PC-3 (cell line): ENCODE measurements at regions not wholly inside any gene's neighbourhood (a gene's known extent, or its start where the extent isn't known, plus 50 kb on each side); places are given as distances from the start of the nearest gene placed in this dataset.

ENCODE experiments used
- ATAC-seq: fragments of 200-7000 bp; cut with Tn5 transposase; 2 replicates; pipeline ENCODE4 v1.9.1; 2020; ENCODE audit warnings: mild to moderate bottlenecking, moderate library complexity
- BruUV-seq: library from RNA; stranded (reverse); fragments of 400-500 nt; replicated peaks from 2 replicates; lab custom pipeline; 2021; lab: Mats Ljungman, UMichigan
- CTCF ChIA-PET: fragments of 300-600 bp; sonication (Branson Sonifier 250); formaldehyde crosslinking; loops from one replicate; lab custom pipeline; 2022; ENCODE audit warnings: antibody characterized with exemption; lab: Charles Lee
- POLR2A ChIA-PET: fragments of 300-600 bp; sonication (Branson Sonifier 250); formaldehyde crosslinking; loops from one replicate; lab custom pipeline; 2022; ENCODE audit warnings: antibody characterized with exemption; ENCODE audit not compliant: unreplicated experiment; lab: Charles Lee
- DNase-seq: peaks from one replicate; pipeline ENCODE4 v3.0.0-alpha.2; 2015
- H2AFZ ChIP-seq: fragments of 300-600 bp; sonication (generic); 2 replicates; pipeline ENCODE4 v1.6.0; 2016; ENCODE audit warnings: antibody characterized with exemption, low read length
- H3F3A ChIP-seq: fragments of 300-600 bp; sonication (generic); one replicate; pipeline ENCODE4 v1.6.0; 2017; ENCODE audit warnings: antibody characterized with exemption, low read length, control low read depth, mild to moderate bottlenecking; ENCODE audit not compliant: unreplicated experiment
- H3K27ac ChIP-seq: fragments of 300-600 bp; sonication (generic); 2 replicates; pipeline ENCODE4 v1.5.1; 2016; ENCODE audit warnings: mild to moderate bottlenecking, low read length
- H3K27me3 ChIP-seq: fragments of 300-600 bp; sonication (generic); 2 replicates; pipeline ENCODE4 v1.6.1; 2016; ENCODE audit warnings: low read length, mixed read lengths
- H3K36me3 ChIP-seq: fragments of 300-600 bp; sonication (generic); 2 replicates; pipeline ENCODE4 v1.6.1; 2016; ENCODE audit warnings: low read depth, mixed run types, low read length, mixed read lengths
- H3K4me1 ChIP-seq: fragments of 300-600 bp; sonication (generic); 2 replicates; pipeline ENCODE4 v1.5.1; 2016; ENCODE audit warnings: low read length; ENCODE audit not compliant: insufficient read depth
- H3K4me2 ChIP-seq: fragments of 300-600 bp; sonication (generic); 2 replicates; pipeline ENCODE4 v1.6.0; 2016; ENCODE audit warnings: low read length
- H3K4me3 ChIP-seq: fragments of 300-600 bp; sonication (generic); 2 replicates; pipeline ENCODE4 v1.5.1; 2016; ENCODE audit warnings: mild to moderate bottlenecking, low read length, mixed read lengths
- H3K79me2 ChIP-seq: fragments of 300-600 bp; sonication (generic); 2 replicates; pipeline ENCODE4 v1.6.1; 2017; ENCODE audit warnings: low read length, mixed read lengths
- H3K9ac ChIP-seq: fragments of 300-600 bp; sonication (generic); 2 replicates; pipeline ENCODE4 v1.6.0; 2016; ENCODE audit warnings: mild to moderate bottlenecking, low read length
- H3K9me2 ChIP-seq: fragments of 300-600 bp; sonication (generic); replicated peaks from 2 replicates; pipeline ENCODE4 v1.6.1; 2016; ENCODE audit warnings: mixed run types, low read length, mixed read lengths
- H3K9me3 ChIP-seq: fragments of 300-600 bp; sonication (generic); 2 replicates; pipeline ENCODE4 v1.6.1; 2016; ENCODE audit warnings: low read length, mixed read lengths
- H4K20me1 ChIP-seq: fragments of 300-600 bp; sonication (generic); 2 replicates; pipeline ENCODE4 v1.6.1; 2016; ENCODE audit warnings: low read length, mixed read lengths
- EZH2 ChIP-seq: fragments of 300-600 bp; sonication (generic); IDR thresholded peaks from one replicate; pipeline ENCODE4 v1.6.1; 2017; ENCODE audit warnings: antibody characterized with exemption, mild to moderate bottlenecking, low read length; ENCODE audit not compliant: unreplicated experiment
- EZH2phosphoT487 ChIP-seq: fragments of 300-600 bp; sonication (generic); IDR thresholded peaks from 2 replicates; pipeline ENCODE4 v1.6.1; 2018; ENCODE audit warnings: mild to moderate bottlenecking, antibody characterized with exemption, low read length, borderline replicate concordance
- intact Hi-C: fragments of 100-400 bp; cut with micrococcal nuclease; formaldehyde crosslinking; loops from 2 replicates; pipeline ENCODE4 v1.9.0; 2023
- TF ChIP-seq, protein P1 (sequence below): fragments of 300-600 bp; sonication (generic); conservative IDR thresholded peaks from 2 replicates; pipeline ENCODE4 v1.5.1; 2017; ENCODE audit warnings: antibody characterized with exemption, low read depth, mild to moderate bottlenecking, low read length

DNA sequence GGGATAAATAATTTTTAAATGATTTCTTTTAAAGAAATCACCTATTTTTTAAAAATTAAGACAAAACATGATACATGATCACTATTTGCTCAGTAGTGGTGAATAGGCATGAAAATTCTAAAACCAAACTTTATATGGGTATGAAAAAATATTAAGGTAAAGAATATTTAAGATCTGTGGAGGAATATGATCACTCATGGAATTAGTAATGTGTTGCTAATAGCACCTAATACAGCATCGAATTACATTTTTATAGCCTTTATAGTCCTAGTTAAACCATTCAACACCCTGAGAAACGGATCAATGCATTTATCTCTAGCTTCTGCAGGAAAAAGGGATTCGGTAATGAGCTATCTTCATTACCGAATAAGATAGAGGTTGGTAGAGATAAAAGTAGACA is 373.9 kb downstream of the LRRIQ3 start:
- BruUV-seq: no TSS peak
- H3K27ac ChIP-seq: no peak overlapping the region
- CTCF ChIA-PET: interaction anchor here (0.8 kb wide), 1 partner anchor 1884 kb away, joined by 6 read pairs; no protein-coding TSS in a partner anchor
- no peaks in the 10 kb centered on the region for H3K79me2 ChIP-seq
- H3K27me3 ChIP-seq: no peaks in the 10 kb centered on the region
- DNase-seq (peak; percentile 47), ATAC-seq (peak; percentile 24)
- H3K36me3 ChIP-seq: no peaks in the 10 kb centered on the region
- H4K20me1 ChIP-seq: no peaks in the 10 kb centered on the region
- peaks cover 8% of the 10 kb centered on the region for H3K4me1 ChIP-seq
- intact Hi-C loops: no loop called here
- no peak overlapping the region for H3K9ac ChIP-seq
- H3K9me3 ChIP-seq: no peaks in the 10 kb centered on the region
- no peaks in the 10 kb centered on the region for H3F3A ChIP-seq
- H3K4me3 ChIP-seq: no peak overlapping the region
- no peak for TF ChIP-seq EZH2phosphoT487
- TF ChIP-seq, protein P1, sequence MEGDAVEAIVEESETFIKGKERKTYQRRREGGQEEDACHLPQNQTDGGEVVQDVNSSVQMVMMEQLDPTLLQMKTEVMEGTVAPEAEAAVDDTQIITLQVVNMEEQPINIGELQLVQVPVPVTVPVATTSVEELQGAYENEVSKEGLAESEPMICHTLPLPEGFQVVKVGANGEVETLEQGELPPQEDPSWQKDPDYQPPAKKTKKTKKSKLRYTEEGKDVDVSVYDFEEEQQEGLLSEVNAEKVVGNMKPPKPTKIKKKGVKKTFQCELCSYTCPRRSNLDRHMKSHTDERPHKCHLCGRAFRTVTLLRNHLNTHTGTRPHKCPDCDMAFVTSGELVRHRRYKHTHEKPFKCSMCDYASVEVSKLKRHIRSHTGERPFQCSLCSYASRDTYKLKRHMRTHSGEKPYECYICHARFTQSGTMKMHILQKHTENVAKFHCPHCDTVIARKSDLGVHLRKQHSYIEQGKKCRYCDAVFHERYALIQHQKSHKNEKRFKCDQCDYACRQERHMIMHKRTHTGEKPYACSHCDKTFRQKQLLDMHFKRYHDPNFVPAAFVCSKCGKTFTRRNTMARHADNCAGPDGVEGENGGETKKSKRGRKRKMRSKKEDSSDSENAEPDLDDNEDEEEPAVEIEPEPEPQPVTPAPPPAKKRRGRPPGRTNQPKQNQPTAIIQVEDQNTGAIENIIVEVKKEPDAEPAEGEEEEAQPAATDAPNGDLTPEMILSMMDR: no peak
- no peak for TF ChIP-seq EZH2
- no peak overlapping the region for H2AFZ ChIP-seq
- POLR2A ChIA-PET: no interaction called here
- H3K9me2 ChIP-seq: no peaks in the 10 kb centered on the region
- peak overlapping the region; percentile 8; the same call in 1 of the 2 replicates for H3K4me2 ChIP-seq

DNA sequence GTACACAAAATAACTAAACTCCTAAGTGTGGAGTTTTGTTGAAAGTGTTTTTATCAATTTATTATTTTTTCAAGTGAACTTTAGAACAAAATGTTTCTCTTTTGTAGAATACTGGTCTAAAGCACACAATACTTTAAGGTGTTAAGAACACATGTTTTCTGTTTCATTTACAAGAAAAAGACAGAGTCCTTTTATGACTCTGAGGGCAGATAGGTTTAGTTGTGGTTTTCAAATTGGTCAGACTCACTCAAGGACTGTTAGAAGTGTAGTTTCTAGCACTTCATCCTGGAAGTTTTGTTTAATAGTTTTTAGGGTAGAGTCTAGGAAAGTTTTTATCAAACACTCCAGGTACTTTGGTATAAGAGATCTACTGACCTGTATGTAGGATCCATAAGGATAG is 376.5 kb downstream of the LRRIQ3 start:
- BruUV-seq: no TSS peak
- no peak overlapping the region for H3K27ac ChIP-seq
- H4K20me1 ChIP-seq: no peaks in the 10 kb centered on the region
- no peak overlapping the region for H3K4me2 ChIP-seq
- no peak overlapping the region for H3K9ac ChIP-seq
- no peaks in the 10 kb centered on the region for H3K9me3 ChIP-seq
- H3K79me2 ChIP-seq: no peaks in the 10 kb centered on the region
- peaks cover 8% of the 10 kb centered on the region for H3K4me1 ChIP-seq
- H3K9me2 ChIP-seq: no peaks in the 10 kb centered on the region
- H3K27me3 ChIP-seq: no peaks in the 10 kb centered on the region
- H3K36me3 ChIP-seq: no peaks in the 10 kb centered on the region
- CTCF ChIA-PET: no interaction called here
- H2AFZ ChIP-seq: no peak overlapping the region
- H3F3A ChIP-seq: no peaks in the 10 kb centered on the region
- no peak for TF ChIP-seq EZH2phosphoT487
- no peak for TF ChIP-seq EZH2
- TF ChIP-seq, protein P1: no peak
- intact Hi-C loops: no loop called here
- POLR2A ChIA-PET: no interaction called here
- ATAC-seq: no peak
- DNase-seq: no peak
- no peak overlapping the region for H3K4me3 ChIP-seq

DNA sequence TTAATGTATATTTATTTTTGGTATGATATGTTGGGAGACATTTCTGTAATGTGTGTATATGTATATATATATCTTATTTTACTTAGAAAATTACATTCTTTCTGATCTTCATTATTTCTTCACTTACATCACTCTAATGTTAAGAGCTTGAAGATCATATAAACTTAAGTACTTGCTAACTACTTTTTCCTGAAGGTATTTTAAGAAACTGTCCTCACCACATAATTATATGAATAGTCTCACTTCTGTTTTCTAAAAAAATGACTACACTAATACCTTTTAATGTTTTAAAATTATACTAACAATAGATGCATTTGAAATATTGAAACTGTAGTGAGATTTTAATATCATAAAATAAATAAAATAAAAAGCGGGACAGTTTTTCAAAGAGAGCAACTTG is 377.1 kb downstream of the LRRIQ3 start:
- Histone ChIP-seq H2AFZ (no peak overlapping the region), H3K4me3 (no peak overlapping the region), H3K9me3 (no peaks in the 10 kb centered on the region), H3K36me3 (no peaks in the 10 kb centered on the region), H3K79me2 (no peaks in the 10 kb centered on the region), H3K4me2 (no peak overlapping the region), H3K9ac (no peak overlapping the region), H3K9me2 (no peaks in the 10 kb centered on the region), H3K4me1 (peaks cover 8% of the 10 kb centered on the region), H4K20me1 (no peaks in the 10 kb centered on the region), H3K27ac (no peak overlapping the region), H3F3A (no peaks in the 10 kb centered on the region), H3K27me3 (no peaks in the 10 kb centered on the region)
- no TSS peak for BruUV-seq
- TF ChIP-seq, protein P1: no peak
- no peak for TF ChIP-seq EZH2
- no peak for TF ChIP-seq EZH2phosphoT487
- no peak for ATAC-seq
- intact Hi-C loops: no loop called here
- no peak for DNase-seq
- CTCF ChIA-PET: no interaction called here
- POLR2A ChIA-PET: no interaction called here
